HuH-7.5 (cell line): ENCODE measurements at regions not wholly inside any gene's neighbourhood (a gene's known extent, or its start where the extent isn't known, plus 50 kb on each side); places are given as distances from the start of the nearest gene placed in this dataset.

ENCODE experiments used
- DNase-seq: peaks from one replicate; pipeline ENCODE4 v3.0.0; 2011; ENCODE audit warnings: low spot score

DNA sequence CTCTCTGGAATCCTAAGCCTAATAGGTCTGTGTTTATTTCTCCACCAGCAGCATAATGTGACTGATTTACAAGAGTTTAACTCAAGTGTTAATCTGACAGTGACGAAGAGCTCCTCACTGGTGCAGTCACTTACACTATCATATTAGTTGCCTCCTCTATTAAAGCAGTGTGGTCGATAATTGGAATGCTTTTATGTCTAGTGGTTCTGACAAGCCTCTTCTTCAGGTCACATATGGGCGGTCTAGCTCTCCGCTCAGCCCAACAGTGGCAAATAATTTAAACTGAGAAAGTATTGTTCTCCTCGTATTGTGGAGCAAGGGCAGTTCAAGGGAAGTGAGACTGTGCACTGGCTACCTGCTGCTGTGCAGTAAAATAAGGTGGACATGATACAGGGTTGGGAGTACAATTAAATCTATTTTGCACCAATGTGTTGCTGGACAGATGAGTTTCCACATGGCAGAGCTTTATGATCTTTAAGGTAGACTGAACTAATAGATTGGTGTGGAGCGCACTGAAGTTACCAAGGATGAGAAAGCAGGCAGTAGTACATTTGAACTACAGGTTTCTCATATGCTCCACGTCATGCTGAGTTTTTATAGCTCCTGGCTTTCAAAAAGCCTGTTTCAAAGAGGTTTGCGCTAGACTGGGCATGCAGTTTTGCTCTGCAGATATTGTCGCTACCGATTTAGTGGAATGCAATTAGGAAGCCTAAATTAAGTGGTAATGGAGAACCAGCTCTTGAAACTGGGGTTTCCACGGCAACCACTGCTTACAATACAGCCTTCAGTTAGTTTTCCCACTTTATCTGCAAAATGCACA lies 151.7 kb upstream of the POU3F3 start:
- no peak for DNase-seq

DNA sequence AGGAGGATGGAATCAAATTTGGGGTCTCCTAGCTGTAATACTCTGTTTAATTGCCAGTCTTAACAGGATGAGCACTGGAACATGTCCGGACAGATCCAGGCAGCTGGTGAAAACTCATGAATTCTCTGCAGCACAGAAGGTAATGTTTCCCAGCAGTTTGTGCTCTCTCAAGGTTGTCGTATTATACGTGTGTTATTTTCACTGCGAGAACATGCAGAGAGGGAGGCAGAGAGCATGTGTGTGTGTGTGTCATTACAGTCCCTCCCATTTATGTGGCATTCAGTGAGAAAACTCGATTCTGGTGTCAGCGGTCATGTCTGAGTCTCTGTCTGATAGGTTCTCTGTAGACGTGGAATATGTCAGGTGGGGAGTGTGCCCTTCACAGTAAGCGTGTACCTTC lies 150.2 kb upstream of the POU3F3 start:
- DNase-seq: no peak

DNA sequence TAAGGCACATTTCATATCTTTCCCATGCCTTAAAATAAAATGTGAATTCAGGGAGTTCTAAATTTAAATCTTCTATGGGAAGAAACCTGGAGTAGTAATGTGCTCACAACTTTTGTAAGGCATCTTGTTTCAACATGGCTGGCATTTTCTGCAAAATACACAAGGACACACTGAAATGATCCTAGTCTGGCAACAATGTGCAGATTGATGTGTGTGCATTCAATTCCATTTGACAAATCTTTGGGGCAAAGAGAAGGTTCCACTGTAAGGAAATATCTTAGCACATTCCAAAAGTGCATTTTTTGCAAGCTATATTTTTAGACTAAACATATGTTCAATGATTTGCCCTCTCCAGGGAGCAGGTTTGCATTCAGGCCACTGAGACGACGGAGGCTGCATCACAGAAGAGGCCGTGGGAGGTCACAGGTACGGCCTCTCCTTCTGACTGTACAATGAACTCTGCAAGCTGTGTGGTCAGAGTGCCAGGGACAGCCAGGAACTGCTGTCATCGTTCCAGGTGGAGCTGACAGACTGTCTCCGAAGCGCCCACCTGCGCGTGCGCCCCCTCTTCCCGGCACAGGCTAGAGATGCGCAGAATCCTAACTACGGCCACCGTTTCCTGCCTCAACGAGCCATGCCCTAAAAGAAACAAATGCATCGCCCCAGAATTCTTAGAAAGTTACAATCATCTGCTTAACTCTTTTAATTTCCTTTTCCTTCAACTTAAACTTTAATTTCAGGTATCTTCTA lies 149.2 kb upstream of the POU3F3 start:
- no peak for DNase-seq

DNA sequence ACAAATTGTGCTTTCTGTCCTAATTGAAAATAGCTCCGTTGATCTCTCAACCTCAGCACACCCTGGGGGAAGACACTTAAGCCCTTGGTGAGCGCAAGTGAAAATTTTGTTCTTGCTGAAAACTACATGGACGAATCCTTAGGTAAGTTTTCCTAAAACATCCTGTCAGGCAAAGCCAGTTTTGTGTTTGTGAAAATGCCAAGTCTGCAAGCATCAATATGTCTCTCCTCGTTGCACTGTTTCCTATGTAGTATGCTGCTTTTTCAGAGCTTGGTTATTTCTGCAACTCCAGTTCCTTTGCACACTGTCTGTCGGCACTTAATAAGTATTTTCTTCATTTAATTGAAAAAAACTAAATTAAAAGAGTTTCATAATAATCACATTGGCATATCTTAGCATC lies 146.9 kb upstream of the POU3F3 start:
- DNase-seq: no peak

DNA sequence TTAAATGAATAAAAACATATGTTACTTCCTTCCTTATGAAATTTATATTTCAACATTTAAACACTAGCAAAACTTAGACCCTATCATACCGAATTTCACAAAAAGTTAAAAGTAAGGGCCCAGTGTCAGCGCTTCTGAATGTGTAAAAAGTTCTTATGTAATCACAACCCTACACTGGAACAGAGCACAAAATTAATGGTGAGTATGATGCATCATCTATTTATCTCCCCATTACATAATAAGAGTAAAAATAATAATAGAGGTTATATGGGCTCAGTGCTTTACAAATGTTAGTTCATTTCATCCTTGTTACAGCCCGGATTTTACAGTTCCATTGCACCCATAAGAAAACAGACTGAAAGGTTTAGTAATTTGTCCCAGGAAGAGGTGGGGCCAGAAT lies 144.9 kb upstream of the POU3F3 start:
- DNase-seq: no peak

DNA sequence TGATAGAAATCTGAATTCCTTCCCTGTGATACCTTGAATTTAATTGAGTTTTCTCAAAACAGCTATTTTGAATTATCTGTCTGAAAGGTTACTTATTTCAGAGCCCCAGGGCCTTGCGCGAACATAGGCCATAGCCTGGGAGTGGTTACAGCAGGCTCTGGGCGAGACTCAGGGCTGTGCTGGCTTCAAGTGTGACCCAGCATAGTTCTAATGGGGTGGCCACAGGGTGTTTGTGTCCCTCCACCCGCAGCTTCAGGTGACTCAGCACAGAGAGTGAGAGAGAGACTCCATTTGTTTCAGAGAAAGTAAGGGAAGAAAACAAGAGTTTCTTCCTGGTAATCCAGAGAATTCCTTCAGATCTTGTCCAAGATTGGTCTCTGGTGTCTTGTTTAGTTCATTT lies 137.9 kb upstream of the POU3F3 start:
- no peak for DNase-seq

DNA sequence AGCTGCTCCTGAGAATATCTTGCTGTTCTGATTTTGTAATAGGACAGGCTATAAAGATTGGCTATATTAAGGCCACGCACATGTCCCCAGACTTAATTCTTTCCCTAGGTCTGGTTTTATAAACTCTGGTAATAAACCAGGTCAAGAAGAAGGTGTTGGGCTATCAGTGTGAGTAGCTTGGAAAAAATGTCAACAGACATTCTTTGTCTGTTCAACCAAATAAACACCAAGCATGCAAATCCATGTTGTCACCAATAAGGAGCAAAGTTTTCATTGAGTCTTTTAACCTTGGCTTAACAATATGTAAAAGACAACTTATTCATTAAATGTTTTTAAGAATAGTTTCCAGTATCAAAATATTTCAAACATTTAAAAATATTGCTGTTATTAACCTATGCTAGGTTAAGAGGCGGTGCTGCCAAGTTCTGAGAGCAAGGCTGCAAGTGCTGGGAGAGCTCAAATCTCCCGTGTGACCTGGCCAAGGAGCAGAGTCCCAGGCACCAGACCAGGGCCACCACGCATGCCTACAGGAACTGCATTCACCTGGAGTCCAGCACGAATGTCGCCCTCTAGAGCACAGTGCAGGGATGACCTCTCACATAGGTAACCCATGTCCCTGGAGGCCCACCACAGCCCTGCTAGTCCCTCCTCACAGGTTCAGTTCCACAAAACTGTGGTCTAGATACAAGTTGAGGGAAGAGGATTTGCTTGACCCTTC lies 120.5 kb upstream of the POU3F3 start:
- DNase-seq: peak; percentile 24

DNA sequence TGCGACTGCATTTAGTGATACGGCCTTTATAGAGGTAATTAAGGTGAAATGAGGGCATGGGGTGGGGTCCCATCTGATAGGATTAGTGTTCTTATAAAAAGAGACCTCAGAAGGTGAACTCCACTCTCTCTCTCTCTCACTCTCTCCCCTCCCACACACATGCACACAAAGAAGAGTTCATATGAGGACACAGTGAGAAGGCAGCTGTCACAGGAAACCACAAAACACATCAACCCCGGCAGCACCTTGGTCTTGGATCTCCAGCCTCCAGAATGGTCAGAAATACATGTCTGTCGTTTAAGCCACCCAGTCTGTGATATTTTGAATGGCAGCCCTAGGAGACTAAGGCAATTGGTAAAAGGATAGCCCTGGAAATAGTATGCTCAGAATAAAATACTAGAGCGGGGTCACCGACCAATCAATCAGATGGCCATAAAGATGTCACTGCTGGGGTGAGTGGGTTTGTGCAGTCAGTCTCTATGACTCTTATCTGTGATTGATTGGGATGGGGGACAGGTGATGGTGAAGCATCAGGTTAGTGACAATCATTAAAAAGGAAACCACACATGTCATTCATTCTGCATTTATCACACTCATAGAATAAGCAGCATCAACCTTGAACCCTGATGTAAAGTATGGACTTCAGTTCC lies 118.9 kb upstream of the POU3F3 start:
- DNase-seq: no peak

DNA sequence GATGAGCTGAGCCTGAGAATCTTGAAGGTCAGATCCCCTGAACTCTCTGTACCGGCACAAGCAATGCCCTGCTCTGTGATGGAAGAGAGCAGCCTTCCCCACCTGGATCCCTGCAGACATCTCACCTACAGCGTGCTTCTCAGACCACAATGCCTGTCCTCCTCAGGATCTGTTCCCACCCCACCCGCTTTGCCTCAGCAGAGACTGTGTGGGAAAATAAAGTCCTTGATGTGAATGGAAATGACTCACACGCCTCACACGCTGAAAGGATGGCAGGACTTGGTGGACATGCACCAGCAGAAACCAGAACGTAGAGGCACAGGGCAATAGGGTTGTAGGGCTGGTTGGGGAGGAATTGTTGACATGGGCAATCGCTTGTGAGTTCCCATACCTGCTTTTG lies 117.9 kb upstream of the POU3F3 start:
- DNase-seq: no peak

DNA sequence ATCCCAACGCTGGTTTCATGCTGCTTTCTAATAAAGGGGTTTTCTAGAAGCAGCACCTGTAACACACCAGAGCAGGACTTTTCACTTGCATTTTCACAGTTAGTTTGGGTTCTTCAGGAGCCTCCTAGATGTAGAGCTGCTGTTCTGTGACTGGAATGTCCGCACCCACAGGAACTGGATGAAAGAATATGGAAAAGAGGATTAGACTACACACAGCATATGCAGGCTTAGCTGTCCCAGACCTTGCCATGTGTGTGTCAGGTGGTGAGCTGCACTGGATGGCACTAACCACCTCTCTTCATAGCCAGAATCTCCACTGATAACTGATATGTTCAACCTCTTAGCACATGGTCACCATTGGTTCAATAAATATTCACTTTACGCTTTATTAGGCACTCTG lies 112.1 kb upstream of the POU3F3 start:
- DNase-seq: no peak

DNA sequence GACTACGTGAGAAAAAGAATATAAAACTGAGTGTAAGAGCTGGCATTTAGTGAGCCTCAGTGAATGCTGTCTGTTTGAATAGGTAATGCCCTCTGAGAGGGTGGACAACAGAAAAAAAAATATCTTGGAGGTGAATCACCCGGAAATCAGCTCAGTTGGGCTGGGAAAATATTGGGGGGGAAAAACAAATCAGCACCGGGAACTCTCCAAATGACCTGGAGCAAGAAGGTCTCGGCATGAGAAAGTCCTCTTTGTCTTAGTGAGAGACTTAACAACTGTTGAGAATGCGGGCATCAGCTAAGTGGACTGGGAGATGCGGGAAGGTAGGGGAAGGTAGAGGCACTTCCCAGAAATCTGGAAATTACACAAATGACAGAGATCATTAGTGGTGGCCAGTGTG lies 109.4 kb upstream of the POU3F3 start:
- no peak for DNase-seq

DNA sequence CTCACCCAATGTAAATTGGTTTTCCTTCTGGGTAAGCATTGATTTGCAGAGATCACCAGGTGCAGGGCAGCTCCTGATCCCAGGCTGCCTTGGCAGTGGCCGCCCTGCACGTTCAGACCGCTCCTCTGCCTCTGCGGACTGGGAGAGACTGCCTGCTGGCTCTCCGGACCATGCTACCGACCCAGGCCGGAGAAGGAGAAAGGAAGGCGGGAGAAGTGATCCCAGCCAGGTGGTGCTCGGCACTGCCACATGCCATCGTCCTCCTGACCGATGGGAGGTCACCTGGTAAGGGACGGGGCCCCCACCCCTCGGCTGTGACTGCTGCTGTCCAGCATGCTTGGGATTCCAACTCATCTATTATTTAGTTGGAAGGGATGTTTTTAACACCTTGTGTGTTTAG lies 108.1 kb upstream of the POU3F3 start:
- no peak for DNase-seq

DNA sequence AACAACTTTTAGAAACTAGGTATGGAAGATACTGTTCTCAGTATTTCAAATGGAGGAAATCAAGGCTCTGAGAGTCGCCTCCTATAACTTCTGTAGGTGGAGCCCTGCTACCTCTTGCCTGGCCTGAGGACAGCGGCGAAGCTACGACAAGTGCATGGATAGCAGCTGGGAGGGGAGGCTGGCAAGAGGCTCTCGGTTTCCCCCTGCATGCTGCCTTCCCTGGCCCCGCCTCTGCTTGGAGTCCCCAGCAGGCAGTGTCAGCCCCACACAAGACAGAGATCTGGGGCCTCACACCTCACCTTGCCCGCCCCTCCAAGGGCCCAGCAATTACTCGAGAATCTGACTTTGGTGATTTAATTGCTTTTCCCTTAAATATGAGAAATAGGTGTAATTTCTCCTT lies 107.6 kb upstream of the POU3F3 start:
- no peak for DNase-seq

DNA sequence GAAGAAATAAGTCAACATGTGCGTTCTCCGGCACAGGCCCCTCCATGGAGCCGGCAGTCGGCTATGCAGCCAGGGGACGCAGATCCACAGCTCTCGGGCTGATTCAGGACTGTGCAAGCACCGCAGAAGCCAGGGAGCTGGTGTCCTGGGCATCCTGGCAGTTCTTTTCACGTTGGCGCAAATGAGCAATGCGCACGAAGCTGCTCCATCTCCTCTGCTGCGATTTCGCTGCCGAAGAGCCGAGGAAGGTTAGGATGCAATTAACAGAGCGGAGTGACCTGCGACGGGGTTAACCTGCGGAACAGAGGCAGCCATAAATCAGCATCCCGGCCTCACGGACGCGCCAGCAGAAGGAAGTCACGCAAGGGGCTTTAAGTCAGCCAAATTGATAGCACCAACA lies 107.1 kb upstream of the POU3F3 start:
- no peak for DNase-seq

DNA sequence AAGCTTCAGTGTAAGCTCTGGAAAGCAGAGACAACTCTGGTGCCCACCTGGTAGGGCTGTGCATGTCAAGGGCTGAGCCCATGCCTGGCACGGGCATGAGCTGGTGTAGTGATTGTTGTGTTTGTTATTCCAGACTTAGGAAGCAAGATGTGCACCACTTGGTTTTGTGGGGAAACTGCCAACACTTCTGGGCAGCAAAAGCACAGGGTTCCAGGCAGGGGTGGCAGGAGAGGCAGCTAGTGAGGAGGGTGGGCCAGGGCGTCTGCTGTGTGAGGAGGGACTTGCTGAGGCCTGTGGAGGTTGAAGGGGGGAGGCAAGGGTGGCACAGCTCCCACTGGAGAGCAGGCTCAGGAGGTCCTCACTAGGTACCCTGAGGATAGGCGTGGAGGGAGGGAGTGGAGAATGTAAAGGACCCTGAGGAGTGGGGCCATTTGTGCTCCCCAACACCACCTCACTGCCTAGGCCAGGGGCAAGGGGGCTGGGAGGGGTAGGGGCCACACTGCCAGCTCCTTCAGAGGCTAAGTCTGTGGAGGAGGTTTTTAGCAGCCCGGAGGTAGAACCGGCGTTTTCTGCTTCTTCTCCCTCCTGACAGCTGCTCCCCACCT lies 104.0 kb upstream of the POU3F3 start:
- no peak for DNase-seq

DNA sequence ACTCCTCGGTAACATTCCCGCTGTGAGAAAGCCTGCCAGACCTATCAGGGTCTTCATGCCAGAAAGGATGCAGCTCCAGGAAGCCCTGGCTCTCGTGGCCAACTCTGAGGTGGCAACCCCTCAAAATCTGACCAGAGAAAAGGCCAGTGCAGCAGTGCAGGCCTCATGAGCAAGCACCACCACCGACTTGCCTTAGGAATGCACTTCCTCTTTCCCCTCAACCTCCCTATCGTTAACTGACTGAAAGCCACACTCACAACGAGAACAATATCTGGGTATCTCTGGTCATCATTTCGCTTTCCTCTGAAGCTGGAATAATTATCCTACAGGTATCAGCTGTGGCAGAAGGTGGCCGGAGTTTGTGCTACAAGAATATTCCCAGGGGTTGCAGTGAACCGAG lies 101.4 kb upstream of the POU3F3 start:
- no peak for DNase-seq

DNA sequence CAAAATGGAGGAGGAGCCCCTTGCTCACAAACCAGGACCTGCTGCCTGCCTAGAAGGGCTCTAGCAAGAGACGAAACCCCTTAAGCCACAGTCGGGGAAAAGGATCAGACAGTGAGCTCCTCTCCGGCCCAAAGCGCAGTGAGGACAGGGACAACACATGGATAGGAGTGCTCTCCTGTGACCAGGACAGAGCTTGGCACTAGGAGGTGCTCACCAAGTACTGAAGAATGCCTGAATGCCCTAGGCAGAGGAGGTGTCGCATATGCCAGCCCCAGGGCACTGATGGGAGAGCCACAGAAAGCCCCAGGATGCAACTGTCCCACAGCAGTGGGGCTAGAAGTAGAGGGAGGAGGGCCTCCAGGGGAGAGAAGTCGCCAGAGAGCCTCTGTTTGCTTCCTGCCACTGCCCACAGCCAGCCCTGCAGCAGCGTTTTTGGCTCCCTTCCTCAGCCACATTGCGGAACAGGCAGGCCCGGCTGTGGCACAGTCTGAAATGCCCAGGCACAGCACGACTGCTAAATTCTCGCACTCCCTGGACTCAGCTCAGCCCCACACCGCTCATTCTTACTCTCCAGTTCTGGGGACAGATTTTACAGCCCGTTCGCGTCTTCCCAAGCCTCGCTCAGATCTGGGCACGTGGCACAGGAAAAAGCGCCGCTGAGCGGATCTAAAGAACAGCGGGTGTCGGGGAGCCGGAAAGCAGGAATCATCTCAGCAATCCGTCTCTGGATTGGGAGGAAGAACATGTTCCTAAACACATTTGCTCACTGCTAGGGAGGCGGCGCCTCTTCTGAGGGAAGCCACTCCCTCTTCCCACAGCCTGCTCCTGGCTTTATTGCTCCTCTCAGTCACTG lies 98.7 kb upstream of the POU3F3 start:
- no peak for DNase-seq

DNA sequence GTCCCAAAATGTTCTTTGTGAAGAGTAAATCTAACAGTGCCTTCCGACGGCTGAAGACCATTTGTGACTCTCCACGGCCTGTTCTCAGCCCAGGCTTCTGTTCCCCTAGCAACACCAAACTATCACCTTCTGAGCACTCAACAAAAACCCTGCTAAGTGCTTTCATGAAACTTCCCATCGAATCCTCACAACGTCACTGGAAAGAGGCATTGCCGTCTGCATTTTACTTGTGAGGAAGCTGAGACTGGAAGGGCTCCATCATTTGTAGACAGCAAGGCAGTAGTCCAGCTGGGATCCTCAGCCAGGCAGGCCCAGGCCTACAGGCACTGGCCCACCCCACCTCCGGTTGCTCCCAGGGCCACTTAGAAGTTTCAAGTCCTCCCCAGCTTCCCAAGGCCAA lies 97.8 kb upstream of the POU3F3 start:
- no peak for DNase-seq

DNA sequence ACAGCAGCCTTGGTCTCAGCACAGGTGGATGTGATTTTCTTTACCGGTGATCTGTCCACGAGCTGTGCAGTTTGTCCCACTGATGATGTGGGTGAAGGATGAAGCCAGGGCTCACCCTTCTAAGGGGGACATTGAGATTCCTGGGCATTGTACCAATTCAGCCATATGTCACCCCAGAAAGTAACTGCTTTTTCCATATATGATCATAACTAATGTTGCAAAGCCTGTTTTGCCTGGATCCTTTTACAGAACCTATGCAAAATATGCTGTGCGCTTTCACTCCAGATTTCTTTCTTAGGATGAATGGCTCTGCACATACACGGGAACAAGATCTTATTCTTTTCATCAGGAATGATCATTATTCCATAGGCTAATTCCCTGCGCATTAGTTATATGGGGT lies 96.9 kb upstream of the POU3F3 start:
- no peak for DNase-seq

DNA sequence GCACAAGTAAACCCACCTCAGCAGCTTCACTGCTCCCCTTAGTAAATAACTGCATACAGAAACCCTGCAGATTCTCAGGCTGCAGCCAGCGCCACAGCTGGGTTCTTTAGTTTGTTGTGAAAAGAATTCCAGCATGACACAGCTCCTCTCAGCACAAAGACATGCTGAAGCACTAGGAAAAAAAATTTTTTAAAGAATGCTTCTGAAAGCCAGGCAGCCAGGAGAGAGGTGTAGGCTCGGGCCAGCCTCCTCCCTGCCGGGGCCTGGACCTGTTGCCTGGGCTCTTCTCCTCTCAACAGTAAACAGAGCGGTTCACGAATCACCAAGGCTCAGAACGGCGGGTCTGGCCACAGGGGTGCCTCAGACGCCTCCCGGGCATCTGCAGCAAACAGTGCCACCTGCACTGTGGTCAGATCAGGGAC lies 95.7 kb upstream of the POU3F3 start:
- DNase-seq: no peak

DNA sequence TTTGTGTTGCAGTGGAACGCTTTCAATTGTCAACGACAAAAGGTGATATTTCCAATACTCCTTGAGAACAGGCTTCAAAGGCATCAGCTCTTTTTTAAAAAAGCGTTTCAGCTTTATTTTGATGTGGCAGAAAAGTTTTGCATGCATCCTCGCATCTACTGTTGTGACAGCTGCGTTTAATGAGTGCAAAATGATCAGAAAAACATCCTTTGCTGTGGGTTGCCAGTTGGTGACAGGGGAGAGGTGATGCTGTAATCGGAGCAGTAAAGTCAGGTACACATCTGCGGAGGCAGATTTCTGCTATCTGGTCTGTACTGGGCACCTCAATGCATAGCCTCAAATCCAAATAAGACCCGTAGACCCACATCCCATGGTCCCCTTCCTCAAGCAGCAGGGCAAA lies 91.9 kb upstream of the POU3F3 start:
- no peak for DNase-seq
